ENCODE measurements at regions not wholly inside any gene's neighbourhood (a gene's known extent, or its start where the extent isn't known, plus 50 kb on each side); places are given as distances from the start of the nearest gene placed in this dataset.

DNA sequence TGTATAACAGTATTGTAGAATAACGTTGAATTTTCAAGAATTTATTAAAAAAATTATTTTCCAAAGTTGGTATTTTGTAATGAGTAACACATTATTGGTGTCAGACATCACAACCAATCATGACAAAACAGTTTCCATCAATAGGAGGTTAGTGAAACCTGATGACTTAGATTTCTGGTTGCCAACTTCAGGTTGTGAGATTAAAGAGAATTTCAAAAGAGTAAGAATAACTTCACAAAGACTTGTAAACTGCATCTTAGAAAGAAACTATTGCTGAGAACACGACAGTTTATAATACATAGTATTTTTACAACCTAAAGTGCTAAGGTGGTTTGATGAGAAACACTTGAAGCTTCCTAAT lies 159.2 kb upstream of the ARG1 start:
- Histone ChIP-seq H3K9me1 (ENCODE audit: control insufficient read depth, extremely low read depth, insufficient read depth, low read length) (no peaks in the 10 kb centered on the region), H4K20me1 (ENCODE audit: control insufficient read depth, extremely low read depth, insufficient read depth, low read length) (no peaks in the 10 kb centered on the region), H3K27me3 (ENCODE audit: control insufficient read depth, extremely low read depth, insufficient read depth, low read length) (no peaks in the 10 kb centered on the region), H2AFZ (ENCODE audit: control insufficient read depth, low read length) (no peak overlapping the region), H3K4me2 (ENCODE audit: control insufficient read depth, extremely low read depth, insufficient read depth, low read depth, low read length) (no peak overlapping the region), H3K36me3 (ENCODE audit: control insufficient read depth in 2 of 2, extremely low read depth in 1 of 2, insufficient read depth in 2 of 2, low read length in 2 of 2) (no peaks in the 10 kb centered on the region), H3K4me3 (ENCODE audit: control insufficient read depth in 2 of 3, extremely low read depth in 1 of 3, insufficient read depth in 2 of 3, low read depth in 1 of 3, low read length in 3 of 3) (no peak overlapping the region), H3K4me1 (ENCODE audit: control insufficient read depth, extremely low read depth, insufficient read depth, low read length) (no peaks in the 10 kb centered on the region), H3K9me3 (ENCODE audit: control insufficient read depth, low read depth, low read length) (no peaks in the 10 kb centered on the region), H3K79me2 (ENCODE audit: control insufficient read depth, insufficient read depth, low read length) (no peaks in the 10 kb centered on the region), H3K9ac (ENCODE audit: control insufficient read depth, extremely low read depth, insufficient read depth, low read length) (no peak overlapping the region), H3K27ac (ENCODE audit: control insufficient read depth, insufficient read depth, low read length) (no peak overlapping the region)
- FAIRE-seq (no peak), DNase-seq (ENCODE audit: low read depth, low spot score) (no peak)
- TF ChIP-seq EZH2 (IDR thresholded peaks at IDR 0.05; ENCODE audit: low read length): no peak
- TF ChIP-seq, protein P1, sequence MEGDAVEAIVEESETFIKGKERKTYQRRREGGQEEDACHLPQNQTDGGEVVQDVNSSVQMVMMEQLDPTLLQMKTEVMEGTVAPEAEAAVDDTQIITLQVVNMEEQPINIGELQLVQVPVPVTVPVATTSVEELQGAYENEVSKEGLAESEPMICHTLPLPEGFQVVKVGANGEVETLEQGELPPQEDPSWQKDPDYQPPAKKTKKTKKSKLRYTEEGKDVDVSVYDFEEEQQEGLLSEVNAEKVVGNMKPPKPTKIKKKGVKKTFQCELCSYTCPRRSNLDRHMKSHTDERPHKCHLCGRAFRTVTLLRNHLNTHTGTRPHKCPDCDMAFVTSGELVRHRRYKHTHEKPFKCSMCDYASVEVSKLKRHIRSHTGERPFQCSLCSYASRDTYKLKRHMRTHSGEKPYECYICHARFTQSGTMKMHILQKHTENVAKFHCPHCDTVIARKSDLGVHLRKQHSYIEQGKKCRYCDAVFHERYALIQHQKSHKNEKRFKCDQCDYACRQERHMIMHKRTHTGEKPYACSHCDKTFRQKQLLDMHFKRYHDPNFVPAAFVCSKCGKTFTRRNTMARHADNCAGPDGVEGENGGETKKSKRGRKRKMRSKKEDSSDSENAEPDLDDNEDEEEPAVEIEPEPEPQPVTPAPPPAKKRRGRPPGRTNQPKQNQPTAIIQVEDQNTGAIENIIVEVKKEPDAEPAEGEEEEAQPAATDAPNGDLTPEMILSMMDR (optimal IDR thresholded peaks at IDR 0.05 in 1 of 3, IDR thresholded peaks at IDR 0.05 in 1 of 3, conservative IDR thresholded peaks at IDR 0.05 in 1 of 3; ENCODE audit: extremely low read depth in 1 of 3, insufficient read depth in 2 of 3, low read length in 3 of 3): no peak
- dilution Hi-C loops (cut with MboI; ENCODE audit: extremely low pct_ligation_motif_present, low sequenced_read_pairs): no loop called here

DNA sequence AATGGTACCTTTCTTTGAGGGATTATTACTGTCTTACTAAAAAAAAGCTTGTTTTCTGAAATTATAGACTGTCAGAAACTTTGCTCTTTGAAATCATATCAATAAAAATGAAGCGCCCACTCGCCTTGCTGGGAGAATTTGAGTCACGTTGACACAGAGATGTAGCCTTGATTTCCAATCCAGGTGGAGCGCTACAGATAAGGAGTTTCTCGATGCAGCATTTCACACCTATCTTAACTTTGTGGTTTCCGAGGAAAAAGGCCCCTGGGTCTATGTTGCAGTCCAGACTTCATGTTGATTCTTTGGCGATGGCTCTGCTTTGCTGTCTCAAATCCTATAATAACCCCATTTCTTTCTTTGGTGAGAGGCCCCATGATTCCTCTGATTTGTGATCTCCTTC lies 158.1 kb upstream of the ARG1 start:
- Histone ChIP-seq H3K4me1 (ENCODE audit: control insufficient read depth, extremely low read depth, insufficient read depth, low read length) (no peaks in the 10 kb centered on the region), H3K27me3 (ENCODE audit: control insufficient read depth, extremely low read depth, insufficient read depth, low read length) (no peaks in the 10 kb centered on the region), H3K4me3 (ENCODE audit: control insufficient read depth in 2 of 3, extremely low read depth in 1 of 3, insufficient read depth in 2 of 3, low read depth in 1 of 3, low read length in 3 of 3) (no peak overlapping the region), H3K9me1 (ENCODE audit: control insufficient read depth, extremely low read depth, insufficient read depth, low read length) (no peaks in the 10 kb centered on the region), H3K79me2 (ENCODE audit: control insufficient read depth, insufficient read depth, low read length) (no peaks in the 10 kb centered on the region), H3K9me3 (ENCODE audit: control insufficient read depth, low read depth, low read length) (no peaks in the 10 kb centered on the region), H3K36me3 (ENCODE audit: control insufficient read depth in 2 of 2, extremely low read depth in 1 of 2, insufficient read depth in 2 of 2, low read length in 2 of 2) (no peaks in the 10 kb centered on the region), H4K20me1 (ENCODE audit: control insufficient read depth, extremely low read depth, insufficient read depth, low read length) (no peaks in the 10 kb centered on the region), H3K4me2 (ENCODE audit: control insufficient read depth, extremely low read depth, insufficient read depth, low read depth, low read length) (no peak overlapping the region), H2AFZ (ENCODE audit: control insufficient read depth, low read length) (no peak overlapping the region), H3K27ac (ENCODE audit: control insufficient read depth, insufficient read depth, low read length) (no peak overlapping the region), H3K9ac (ENCODE audit: control insufficient read depth, extremely low read depth, insufficient read depth, low read length) (no peak overlapping the region)
- dilution Hi-C loops (cut with MboI; ENCODE audit: extremely low pct_ligation_motif_present, low sequenced_read_pairs): no loop called here
- no peak for TF ChIP-seq EZH2 (IDR thresholded peaks at IDR 0.05; ENCODE audit: low read length)
- TF ChIP-seq, protein P1 (optimal IDR thresholded peaks at IDR 0.05 in 1 of 3, IDR thresholded peaks at IDR 0.05 in 1 of 3, conservative IDR thresholded peaks at IDR 0.05 in 1 of 3; ENCODE audit: extremely low read depth in 1 of 3, insufficient read depth in 2 of 3, low read length in 3 of 3): no peak
- no peak for DNase-seq (ENCODE audit: low read depth, low spot score)
- FAIRE-seq: no peak
